GM12865 (cell line): ENCODE measurements at regions not wholly inside any gene's neighbourhood (a gene's known extent, or its start where the extent isn't known, plus 50 kb on each side); places are given as distances from the start of the nearest gene placed in this dataset.

ENCODE experiments used
- DNase-seq: peaks from one replicate; pipeline ENCODE4 v3.0.0; 2010; ENCODE audit warnings: low read depth
- H3K4me3 ChIP-seq: 2 replicates; pipeline ENCODE4 v1.5.1; 2011; ENCODE audit warnings: mild to moderate bottlenecking, low read depth, low read length, control low read depth
- TF ChIP-seq, protein P1 (sequence below): IDR thresholded peaks from 2 replicates; pipeline ENCODE4 v1.5.1; 2011; ENCODE audit warnings: low read length, control low read depth, low read depth, inconsistent platforms; ENCODE audit not compliant: insufficient read depth; ENCODE audit errors: missing control alignments

GRCh38 chr3:197375001-197375441, 76.6 kb upstream of the DLG1 start:
- no peak overlapping the region for H3K4me3 ChIP-seq
- TF ChIP-seq, protein P1, sequence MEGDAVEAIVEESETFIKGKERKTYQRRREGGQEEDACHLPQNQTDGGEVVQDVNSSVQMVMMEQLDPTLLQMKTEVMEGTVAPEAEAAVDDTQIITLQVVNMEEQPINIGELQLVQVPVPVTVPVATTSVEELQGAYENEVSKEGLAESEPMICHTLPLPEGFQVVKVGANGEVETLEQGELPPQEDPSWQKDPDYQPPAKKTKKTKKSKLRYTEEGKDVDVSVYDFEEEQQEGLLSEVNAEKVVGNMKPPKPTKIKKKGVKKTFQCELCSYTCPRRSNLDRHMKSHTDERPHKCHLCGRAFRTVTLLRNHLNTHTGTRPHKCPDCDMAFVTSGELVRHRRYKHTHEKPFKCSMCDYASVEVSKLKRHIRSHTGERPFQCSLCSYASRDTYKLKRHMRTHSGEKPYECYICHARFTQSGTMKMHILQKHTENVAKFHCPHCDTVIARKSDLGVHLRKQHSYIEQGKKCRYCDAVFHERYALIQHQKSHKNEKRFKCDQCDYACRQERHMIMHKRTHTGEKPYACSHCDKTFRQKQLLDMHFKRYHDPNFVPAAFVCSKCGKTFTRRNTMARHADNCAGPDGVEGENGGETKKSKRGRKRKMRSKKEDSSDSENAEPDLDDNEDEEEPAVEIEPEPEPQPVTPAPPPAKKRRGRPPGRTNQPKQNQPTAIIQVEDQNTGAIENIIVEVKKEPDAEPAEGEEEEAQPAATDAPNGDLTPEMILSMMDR: no peak
- no peak for DNase-seq

- TF ChIP-seq, protein P1: no peak
- no peak overlapping the region for H3K4me3 ChIP-seq
- DNase-seq: no peak
These were observed 74.7 kb upstream of the DLG1 start for GRCh38 chr3:197373096-197373495.

- no peak overlapping the region for H3K4me3 ChIP-seq
- TF ChIP-seq, protein P1: no peak
- no peak for DNase-seq
These were observed 73.7 kb upstream of the DLG1 start for GRCh38 chr3:197372047-197372661.

GRCh38 chr3:197371591-197372046, 73.2 kb upstream of the DLG1 start:
- TF ChIP-seq, protein P1: no peak
- DNase-seq: no peak
- H3K4me3 ChIP-seq: no peak overlapping the region

DNA sequence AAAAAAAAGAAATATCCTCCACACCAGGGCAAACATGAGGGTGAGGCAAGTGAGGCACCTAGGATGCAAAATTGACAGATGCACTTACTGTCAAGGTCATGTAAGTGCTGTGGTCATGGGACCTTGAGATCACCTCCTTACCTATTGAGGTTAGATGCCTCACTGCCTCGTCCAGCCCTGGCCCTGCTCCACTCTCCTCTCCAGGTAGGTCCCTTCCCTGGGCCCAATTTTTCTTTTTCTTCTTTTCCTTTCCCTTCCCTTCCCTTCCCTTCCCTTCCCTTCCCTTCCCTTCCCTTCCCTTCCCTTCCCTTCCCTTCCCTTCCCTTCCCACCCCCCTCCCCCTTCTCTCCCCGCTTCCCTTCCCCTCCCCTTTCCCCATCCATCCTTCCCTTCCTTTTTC, 71.1 kb upstream of the DLG1 start:
- no peak for DNase-seq
- TF ChIP-seq, protein P1: no peak
- no peak overlapping the region for H3K4me3 ChIP-seq

DNA sequence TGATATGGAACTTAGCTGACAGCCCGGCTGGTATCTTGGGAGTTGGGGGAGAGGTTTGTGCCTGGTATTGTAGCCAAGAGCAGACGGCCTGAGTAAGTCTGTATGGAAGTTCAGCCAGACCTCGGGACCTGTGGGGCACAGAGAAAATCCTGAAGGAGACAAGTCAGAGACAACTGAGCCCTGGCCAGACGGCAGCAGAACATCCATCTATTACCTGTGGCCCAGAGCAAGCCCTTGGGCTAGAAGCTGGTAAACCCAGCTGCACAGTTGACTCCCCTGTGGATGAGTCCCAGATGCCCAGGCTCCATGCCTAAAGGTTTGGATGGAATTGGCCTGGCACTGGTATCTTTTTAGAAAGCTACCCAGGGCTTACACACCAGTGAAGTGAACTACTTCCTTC, 70.4 kb upstream of the DLG1 start:
- no peak overlapping the region for H3K4me3 ChIP-seq
- TF ChIP-seq, protein P1: no peak
- DNase-seq: no peak

DNA sequence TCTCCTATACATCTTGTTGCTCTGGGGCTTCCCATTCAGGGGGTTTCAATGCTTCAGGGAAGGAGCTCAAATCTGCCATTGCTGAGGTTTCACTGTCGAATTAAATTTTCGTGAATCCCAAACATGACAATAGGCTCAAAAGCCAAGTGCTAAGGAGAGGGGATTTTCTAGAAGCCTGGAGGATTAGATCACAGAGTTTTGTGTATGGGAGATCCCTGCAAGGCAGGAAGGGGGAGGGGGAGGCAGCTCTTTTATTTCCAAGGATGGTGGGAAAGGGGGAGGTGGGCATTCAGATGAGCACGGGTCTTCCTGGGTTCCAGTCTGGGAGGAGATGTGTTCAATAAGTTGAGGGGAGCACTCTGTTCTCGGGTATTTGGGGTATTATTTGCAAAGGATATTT, 69.9 kb upstream of the DLG1 start:
- DNase-seq: no peak
- no peak overlapping the region for H3K4me3 ChIP-seq
- TF ChIP-seq, protein P1: no peak
